ENCODE measurements at regions not wholly inside any gene's neighbourhood (a gene's known extent, or its start where the extent isn't known, plus 50 kb on each side); places are given as distances from the start of the nearest gene placed in this dataset.
"Not testable (repeated sequence)": the region's sequence is repeated elsewhere in the genome, so short reads cannot be mapped to it uniquely, and the experiment has no call there.

DNA sequence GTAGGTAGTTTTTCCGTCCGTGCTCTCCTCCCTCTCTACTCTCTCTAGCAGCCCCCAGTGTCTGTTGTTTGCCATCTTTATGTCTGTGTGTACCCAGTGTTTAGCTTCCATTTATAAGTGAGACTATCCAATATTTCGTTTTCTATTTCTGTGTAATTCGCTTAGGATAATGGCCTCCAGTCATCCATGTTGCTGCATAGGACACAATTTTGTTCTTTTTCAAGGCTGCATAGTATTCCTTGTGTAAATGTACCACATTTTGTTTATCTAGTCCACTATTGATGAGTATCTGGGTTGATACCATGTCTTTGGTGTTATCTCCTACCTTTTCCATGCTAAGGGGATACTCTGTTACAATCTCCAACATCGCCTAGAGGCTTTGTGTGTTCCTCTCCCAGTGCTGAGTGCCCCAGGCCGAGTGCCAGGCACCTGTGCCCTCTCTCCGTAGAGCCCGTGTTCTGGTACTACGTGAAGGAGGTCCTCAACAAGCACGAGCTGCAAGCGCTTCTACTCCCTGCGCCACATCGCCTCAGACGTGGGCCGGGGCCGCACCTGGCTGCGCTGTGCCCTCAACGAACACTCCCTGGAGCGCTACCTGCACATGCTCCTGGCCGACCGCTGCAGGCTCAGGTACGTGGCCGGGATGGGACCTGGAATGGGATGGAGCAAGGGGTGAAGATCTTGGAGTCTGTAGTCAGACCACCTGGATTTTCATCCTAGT lies 51.0 kb downstream of the NPIPB11 start:
- H3K36me3 ChIP-seq; H3K27ac ChIP-seq; H3K4me3 ChIP-seq; H3K27me3 ChIP-seq; DNase-seq; H3K9me3 ChIP-seq; intact Hi-C loops (cut with DNase I): not testable (repeated sequence)
- 91 to 96% methylated on average over 7 to 11 of the region's 23 CpGs for WGBS, 2 donors
- H3K4me1 ChIP-seq, result peaks cover 0 to 12% (median 0%) of the 10 kb centered on the region in 3 donors

DNA sequence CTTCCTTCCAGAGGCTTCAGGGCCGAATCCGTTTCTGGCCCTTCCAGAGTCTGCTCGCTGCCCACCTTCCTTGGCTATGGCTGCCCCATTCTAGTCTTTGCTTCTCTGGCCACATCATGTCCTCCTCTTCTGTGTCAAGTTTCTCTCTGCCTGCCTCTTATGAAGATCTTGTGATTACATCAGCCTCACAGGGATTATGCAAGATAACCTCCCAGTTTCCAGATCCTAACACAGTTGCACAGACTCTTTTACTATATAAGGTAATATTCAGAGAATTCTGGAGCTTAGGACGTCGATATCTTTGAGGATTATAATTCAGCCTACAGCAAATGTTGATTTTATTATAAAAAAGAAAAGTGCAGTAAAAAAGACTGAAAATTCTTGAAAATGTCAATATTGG lies 52.1 kb downstream of the NPIPB11 start:
- H3K4me3 ChIP-seq; H3K9me3 ChIP-seq; H3K36me3 ChIP-seq; H3K27me3 ChIP-seq; DNase-seq; H3K27ac ChIP-seq; intact Hi-C loops (cut with DNase I): not testable (repeated sequence)
- H3K4me1 ChIP-seq, result peaks cover 0 to 23% (median 0%) of the 10 kb centered on the region in 3 donors
- 49 to 57% methylated on average over 2 of the region's 5 CpGs for WGBS, 2 donors

DNA sequence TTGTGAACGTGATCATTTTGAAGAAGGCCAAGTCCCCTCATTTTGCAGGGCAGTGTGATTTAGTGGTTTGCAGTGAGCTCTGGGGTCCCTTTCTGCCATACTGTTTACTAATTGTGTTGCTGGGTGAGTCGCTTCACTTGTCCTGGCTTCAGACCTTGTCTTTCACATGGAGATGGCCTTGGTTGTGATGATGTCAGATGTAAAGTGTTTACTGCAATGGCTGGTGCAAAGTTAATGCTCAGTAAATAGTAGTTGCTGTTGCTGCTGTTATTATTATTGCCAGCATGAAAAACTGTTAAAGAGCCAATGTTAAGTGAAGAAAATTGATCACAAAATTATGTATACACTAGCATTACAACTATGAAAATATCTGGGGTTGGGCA lies 53.9 kb downstream of the NPIPB11 start:
- DNase-seq; H3K27ac ChIP-seq; H3K9me3 ChIP-seq; H3K36me3 ChIP-seq; intact Hi-C loops (cut with DNase I); H3K4me3 ChIP-seq; H3K27me3 ChIP-seq: not testable (repeated sequence)
- H3K4me1 ChIP-seq, result peaks cover 0 to 30% (median 0%) of the 10 kb centered on the region in 3 donors
- WGBS, 2 donors, result 100% methylated on average over 1 of the region's 2 CpGs; no CpG with 5 or more reads in 1 of the 2 donors

DNA sequence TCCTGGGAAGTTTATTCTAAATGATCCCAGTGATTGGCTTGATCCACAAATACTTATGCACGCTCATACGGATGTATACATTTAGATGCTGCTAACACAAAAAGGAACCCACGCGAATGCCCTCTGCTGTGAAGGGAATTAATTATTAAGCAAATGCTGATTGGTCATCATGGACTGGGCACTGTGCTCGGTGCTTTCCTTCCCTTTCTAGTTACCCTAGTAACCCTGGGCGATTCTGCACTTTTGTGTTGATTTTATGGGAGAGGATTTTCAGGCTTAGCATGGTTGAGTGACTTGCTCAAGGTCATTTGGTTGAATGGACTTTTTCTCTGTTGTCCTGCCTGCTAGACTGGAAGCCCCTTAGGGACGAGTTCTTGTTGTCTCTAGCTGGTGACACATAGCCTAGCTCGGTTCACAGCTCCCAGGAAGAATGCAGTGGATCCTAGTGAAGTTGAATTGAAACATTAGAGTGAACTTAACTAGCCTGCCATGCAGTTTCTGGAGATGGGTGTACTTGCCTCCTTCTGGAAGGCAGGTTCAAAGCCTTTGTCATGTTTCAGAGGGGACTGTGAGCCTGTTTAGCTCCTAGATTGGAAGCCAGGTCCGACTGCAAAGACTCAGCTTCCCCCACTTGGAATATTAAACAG lies 54.4 kb downstream of the NPIPB11 start:
- intact Hi-C loops (cut with DNase I); H3K9me3 ChIP-seq; DNase-seq; H3K36me3 ChIP-seq; H3K27me3 ChIP-seq; H3K27ac ChIP-seq; H3K4me3 ChIP-seq: not testable (repeated sequence)
- 70 to 82% methylated on average over 2 of the region's 9 CpGs for WGBS, 2 donors
- H3K4me1 ChIP-seq, result peaks cover 0 to 30% (median 0%) of the 10 kb centered on the region in 3 donors

DNA sequence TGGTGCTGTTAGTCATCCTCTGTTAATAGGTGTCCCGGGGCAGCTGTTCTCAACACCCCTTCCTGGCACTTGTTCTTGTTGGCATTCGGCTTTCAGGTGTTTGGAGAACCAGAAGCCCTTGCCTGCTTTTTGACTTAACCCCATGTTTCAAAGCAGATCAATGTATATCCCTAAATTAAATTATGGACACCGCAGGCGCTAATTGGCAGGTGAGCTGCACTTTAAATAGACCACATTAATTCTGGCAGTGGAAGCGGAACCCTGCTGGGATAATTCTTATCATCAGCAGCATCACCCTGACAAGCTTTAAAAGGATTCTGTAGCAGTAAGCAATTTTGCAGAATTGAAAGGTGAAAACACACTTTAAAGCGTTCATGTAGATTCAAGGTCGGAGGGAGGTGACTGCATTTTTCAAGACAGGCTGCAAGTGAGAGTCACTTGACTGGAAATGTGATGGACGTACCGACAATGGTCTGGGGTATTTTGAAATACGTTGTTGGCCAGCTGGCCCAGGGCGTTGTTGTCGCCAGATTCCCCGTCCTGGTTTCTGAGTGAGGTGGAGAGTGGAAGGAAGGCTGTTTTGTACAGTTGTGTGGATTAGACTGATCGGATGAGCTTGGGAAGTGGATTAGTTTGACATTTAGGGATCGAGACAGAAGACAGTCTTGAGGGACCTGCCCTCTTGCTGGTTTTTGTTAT lies 55.1 kb downstream of the NPIPB11 start:
- H3K36me3 ChIP-seq; intact Hi-C loops (cut with DNase I); DNase-seq; H3K4me3 ChIP-seq; H3K27ac ChIP-seq; H3K9me3 ChIP-seq; H3K27me3 ChIP-seq: not testable (repeated sequence)
- 32 to 62% methylated on average over 5 to 10 of the region's 15 CpGs for WGBS, 2 donors
- peaks cover 0 to 30% (median 0%) of the 10 kb centered on the region in 3 donors for H3K4me1 ChIP-seq

GRCh38 chr16:29349966-29350365 lies 56.5 kb downstream of the NPIPB11 start:
- intact Hi-C loops (cut with DNase I); H3K9me3 ChIP-seq; DNase-seq; H3K27me3 ChIP-seq; H3K4me3 ChIP-seq; H3K36me3 ChIP-seq: not testable (repeated sequence)
- no CpG with 5 or more reads among the region's 7 CpGs for WGBS, 2 donors
- peaks cover 0 to 30% (median 0%) of the 10 kb centered on the region in 3 donors for H3K4me1 ChIP-seq
- H3K27ac ChIP-seq, result peak overlapping the region in 1 of 4 donors; percentile 50

- 59 to 71% methylated on average over 3 of the region's 3 CpGs for WGBS, 2 donors
- H3K27ac ChIP-seq, result peak overlapping the region in 1 of 4 donors; percentile 25
- H3K27me3 ChIP-seq; H3K4me3 ChIP-seq; H3K9me3 ChIP-seq; intact Hi-C loops (cut with DNase I); H3K36me3 ChIP-seq; DNase-seq: not testable (repeated sequence)
- peaks cover 0 to 30% (median 0%) of the 10 kb centered on the region in 3 donors for H3K4me1 ChIP-seq
Measured at GRCh38 chr16:29348748-29349147, 57.8 kb downstream of the NPIPB11 start.

- H3K4me1 ChIP-seq, result peaks cover 0 to 30% (median 0%) of the 10 kb centered on the region in 3 donors
- H3K27ac ChIP-seq; intact Hi-C loops (cut with DNase I); DNase-seq; H3K27me3 ChIP-seq; H3K9me3 ChIP-seq; H3K36me3 ChIP-seq; H3K4me3 ChIP-seq: not testable (repeated sequence)
- 67% methylated on average over 1 of the region's 2 CpGs; no CpG with 5 or more reads in 1 of the 2 donors for WGBS, 2 donors
Measured at GRCh38 chr16:29348123-29348690, 58.3 kb downstream of the NPIPB11 start.

DNA sequence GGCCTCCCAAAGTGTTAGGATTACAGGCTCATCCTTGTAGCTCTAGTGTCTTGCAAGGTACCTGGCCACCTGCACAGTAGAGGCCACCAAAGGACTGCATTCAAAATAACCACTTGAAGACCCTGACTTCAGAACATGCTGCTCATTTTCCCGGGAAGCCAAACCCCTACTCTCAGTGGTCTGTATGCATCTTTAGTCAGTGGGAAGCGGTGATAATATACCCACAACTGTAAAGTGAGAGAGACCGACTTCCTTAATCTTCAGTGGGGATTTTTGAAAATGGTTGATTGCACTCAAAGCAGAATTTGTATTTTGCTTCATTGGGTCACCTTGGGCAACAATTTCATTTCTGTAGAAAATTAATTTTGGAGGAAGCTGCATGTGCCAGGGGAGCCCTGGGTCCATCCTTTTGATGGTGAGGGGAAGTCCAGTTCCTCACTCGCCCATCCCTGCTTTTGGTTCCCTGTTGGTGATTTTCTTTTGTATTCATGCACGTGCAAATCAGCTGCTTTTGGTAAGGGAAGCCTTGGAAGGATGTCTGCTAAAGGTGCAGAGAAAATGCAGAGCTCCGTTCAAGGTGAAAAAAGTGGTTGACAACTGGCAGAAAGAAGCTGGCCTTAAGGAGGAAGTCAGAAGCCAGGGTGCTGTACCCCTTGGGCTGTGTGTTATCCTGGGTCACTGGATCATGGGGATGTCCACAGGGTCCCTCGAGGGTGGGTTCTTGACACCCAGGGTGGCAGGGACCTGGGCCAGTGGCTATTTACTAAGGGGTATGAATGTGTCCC lies 59.5 kb downstream of the NPIPB11 start:
- H3K27me3 ChIP-seq; DNase-seq; H3K9me3 ChIP-seq; H3K27ac ChIP-seq; H3K4me3 ChIP-seq; intact Hi-C loops (cut with DNase I); H3K36me3 ChIP-seq: not testable (repeated sequence)
- 82 to 84% methylated on average over 3 to 6 of the region's 7 CpGs for WGBS, 2 donors
- peaks cover 0 to 33% (median 0%) of the 10 kb centered on the region in 3 donors for H3K4me1 ChIP-seq

DNA sequence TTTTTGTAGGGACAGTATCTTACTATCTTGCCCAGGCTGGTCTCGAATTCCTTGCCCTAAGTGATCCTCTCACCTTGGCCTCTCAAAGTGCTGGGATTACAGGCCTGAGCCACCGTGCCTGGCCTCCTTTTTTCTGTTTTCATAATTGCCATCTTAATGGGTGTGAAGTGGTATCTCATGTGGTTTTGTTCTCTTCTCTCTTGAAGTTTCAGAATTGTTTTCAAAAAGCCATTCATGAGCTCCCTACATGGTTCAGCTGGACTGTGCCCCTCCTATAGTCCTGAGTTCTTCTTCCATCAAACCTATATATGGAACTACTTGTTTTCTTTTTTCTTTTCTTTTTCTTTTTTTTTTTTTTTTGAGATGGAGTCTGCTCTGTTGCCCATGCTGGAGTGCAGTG lies 60.3 kb downstream of the NPIPB11 start:
- H3K27me3 ChIP-seq; intact Hi-C loops (cut with DNase I); H3K27ac ChIP-seq; H3K4me3 ChIP-seq; H3K9me3 ChIP-seq; DNase-seq; H3K36me3 ChIP-seq: not testable (repeated sequence)
- WGBS, 2 donors, result 88% methylated on average over 2 of the region's 2 CpGs
- peaks cover 0 to 28% (median 0%) of the 10 kb centered on the region in 3 donors for H3K4me1 ChIP-seq

DNA sequence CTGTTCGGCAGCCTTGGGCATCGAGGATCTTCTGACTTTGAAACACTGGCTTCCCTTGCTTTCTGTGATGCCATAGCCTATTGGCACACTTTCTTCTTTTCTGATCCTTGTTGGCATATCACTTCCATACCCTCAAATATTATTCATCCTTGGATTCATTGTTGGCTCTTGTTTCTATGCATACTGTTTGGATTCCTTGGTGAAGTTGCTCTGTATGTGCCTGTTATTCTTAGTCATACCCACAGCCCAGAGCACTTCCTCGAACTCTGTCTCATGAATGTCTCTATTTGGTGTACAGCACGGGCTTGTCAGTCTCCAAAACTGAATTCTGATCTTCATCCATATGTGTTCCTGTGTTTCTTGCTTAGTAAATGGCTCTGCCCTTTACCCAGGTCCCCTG lies 63.6 kb downstream of the NPIPB11 start:
- intact Hi-C loops (cut with DNase I); H3K27me3 ChIP-seq; DNase-seq; H3K9me3 ChIP-seq; H3K4me1 ChIP-seq; H3K36me3 ChIP-seq; H3K4me3 ChIP-seq: not testable (repeated sequence)
- WGBS, 2 donors, result 31 to 33% methylated on average over 4 of the region's 4 CpGs
- peak overlapping the region; percentile 10 to 79 (median 68) for H3K27ac ChIP-seq

DNA sequence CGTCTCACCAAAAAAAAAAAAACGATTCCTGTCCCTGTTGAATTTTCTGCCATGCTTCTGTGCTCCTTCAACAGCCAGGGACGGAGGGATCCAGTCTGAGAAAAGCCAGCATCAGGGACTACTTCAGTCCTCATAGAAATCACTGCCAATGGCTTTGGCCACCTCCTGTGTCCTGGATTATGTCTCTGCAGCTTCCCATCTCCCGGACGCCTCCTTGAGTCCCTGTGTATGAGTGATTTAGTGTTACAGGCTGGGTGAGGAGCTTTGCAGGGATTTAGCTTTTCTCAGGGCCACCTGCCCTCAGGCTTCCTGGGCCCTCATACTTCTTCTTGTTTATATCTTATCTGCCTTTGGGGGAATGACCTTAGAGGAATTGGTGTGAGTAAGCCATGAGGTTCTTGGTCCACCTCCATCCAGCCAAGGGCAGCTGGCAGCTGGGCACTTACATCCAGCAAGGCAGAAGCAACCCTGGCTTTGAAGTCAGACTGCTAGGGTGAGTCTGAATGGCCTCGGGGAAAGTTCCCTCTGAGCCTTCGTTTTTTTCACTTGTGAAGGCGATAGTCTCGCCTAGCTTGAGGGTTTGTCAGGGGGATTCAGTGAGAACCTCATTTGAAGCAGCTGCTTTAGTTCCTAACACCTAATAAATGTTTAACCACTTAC lies 65.6 kb downstream of the NPIPB11 start:
- 60 to 66% methylated on average over 6 to 9 of the region's 9 CpGs for WGBS, 2 donors
- H3K4me1 ChIP-seq; H3K4me3 ChIP-seq; H3K27me3 ChIP-seq; intact Hi-C loops (cut with DNase I); DNase-seq; H3K27ac ChIP-seq; H3K36me3 ChIP-seq; H3K9me3 ChIP-seq: not testable (repeated sequence)

Measured in esophagus squamous epithelium (tissue), 5 donors.